ENCODE measurements at regions not wholly inside any gene's neighbourhood (a gene's known extent, or its start where the extent isn't known, plus 50 kb on each side); places are given as distances from the start of the nearest gene placed in this dataset.

- Histone ChIP-seq H4K5ac (ENCODE audit: low read depth, low read length) (no peak overlapping the region), H4K8ac (ENCODE audit: low read depth in 2 of 2, low read length in 2 of 2) (no peak overlapping the region), H2BK5ac (ENCODE audit: low read depth, low read length, poor library complexity, severe bottlenecking) (no peak overlapping the region), H2AK9ac (replicated peaks; ENCODE audit: low read depth, low read length, poor library complexity) (no peak overlapping the region), H3K4ac (ENCODE audit: low read depth, low read length) (no peak overlapping the region), H3K4me2 (ENCODE audit: low read depth, low read length) (no peak overlapping the region), H3K23ac (ENCODE audit: low read depth, low read length) (no peak overlapping the region), H3K27ac (ENCODE audit: insufficient read depth, low read length) (no peak overlapping the region), H4K20me1 (ENCODE audit: insufficient read depth, low read length) (no peaks in the 10 kb centered on the region), H3K9ac (ENCODE audit: low read depth, low read length) (no peak overlapping the region), H3K9me1 (ENCODE audit: insufficient read depth, low read length) (no peaks in the 10 kb centered on the region), H3K36me3 (ENCODE audit: control insufficient read depth, insufficient read depth, low read length) (no peaks in the 10 kb centered on the region), H2BK120ac (ENCODE audit: low read depth, low read length) (no peak overlapping the region), H3K4me1 (ENCODE audit: control insufficient read depth, insufficient read depth, low read length) (no peaks in the 10 kb centered on the region), H2BK20ac (ENCODE audit: low read depth, low read length) (no peak overlapping the region), H2BK15ac (ENCODE audit: low read depth, low read length) (no peak overlapping the region), H2AFZ (replicated peaks; ENCODE audit: low read length, poor library complexity) (no peak overlapping the region), H3K18ac (ENCODE audit: low read depth, low read length) (no peak overlapping the region), H3K79me1 (ENCODE audit: low read depth in 1 of 2, low read length in 2 of 2) (no peaks in the 10 kb centered on the region), H3K27me3 (ENCODE audit: control insufficient read depth, insufficient read depth, low read length) (peaks cover 2% of the 10 kb centered on the region), H3K56ac (ENCODE audit: extremely low read depth, insufficient read depth, low read length) (no peak overlapping the region), H2AK5ac (ENCODE audit: low read depth, low read length) (no peak overlapping the region), H3K14ac (replicated peaks; ENCODE audit: low read depth, low read length) (no peak overlapping the region), H3K9me3 (ENCODE audit: control insufficient read depth, insufficient read depth, low read length) (no peaks in the 10 kb centered on the region), H4K91ac (ENCODE audit: insufficient read depth, low read depth, low read length) (no peak overlapping the region), H3K4me3 (ENCODE audit: insufficient read depth, low read depth, low read length) (no peak overlapping the region)
- BruUV-seq (replicated peaks) = no TSS peak
- intact Hi-C loops (cut with micrococcal nuclease) = no loop called here
- DNase-seq (no peak), ATAC-seq (ENCODE audit: low read depth) (no peak)
- POLR2A ChIA-PET (ENCODE audit: unreplicated experiment) = no interaction called here
- in situ Hi-C loops (cut with MboI; ENCODE audit: low sequenced_read_pairs) = no loop called here
- CTCF ChIA-PET = no interaction called here
- dilution Hi-C loops (cut with HindIII; ENCODE audit: low sequenced_read_pairs, unreplicated experiment) = no loop called here
- TF ChIP-seq RCOR1 (IDR thresholded peaks at IDR 0.05; ENCODE audit: insufficient replicate concordance, low read length) = no peak
- no peak for TF ChIP-seq MAZ (IDR thresholded peaks at IDR 0.05; ENCODE audit: borderline replicate concordance, low read depth, low read length)
- no peak for TF ChIP-seq NFE2L2 (IDR thresholded peaks at IDR 0.05; ENCODE audit: low read depth, low read length)
- TF ChIP-seq BHLHE40 (IDR thresholded peaks at IDR 0.05; ENCODE audit: low read depth, low read length) = no peak
- TF ChIP-seq SMC3 (IDR thresholded peaks at IDR 0.05; ENCODE audit: low read depth, low read length) = no peak
- no peak for TF ChIP-seq POLR2A (IDR thresholded peaks at IDR 0.05; ENCODE audit: low read depth, low read length)
- no peak for TF ChIP-seq FOS (IDR thresholded peaks at IDR 0.05; ENCODE audit: low read depth, low read length)
- WGBS, 2 experiments (ENCODE audit: extremely low coverage in 2 of 2, insufficient read length in 1 of 2) = 33% methylated on average over 1 of the region's 7 CpGs; no CpG with 5 or more reads in 1 of the 2 experiments
Measured at GRCh38 chr17:45700171-45701090, 83.7 kb upstream of the CRHR1 start.
